ENCODE measurements at regions not wholly inside any gene's neighbourhood (a gene's known extent, or its start where the extent isn't known, plus 50 kb on each side); places are given as distances from the start of the nearest gene placed in this dataset.

- no peak for DNase-seq
Measured at GRCh38 chr20:37643400-37643799, 50.4 kb upstream of the CTNNBL1 start.

GRCh38 chr20:37642246-37642645 is 51.6 kb upstream of the CTNNBL1 start:
- no peak for DNase-seq

- no peak for DNase-seq
Measured at GRCh38 chr20:37640600-37641561, 52.9 kb upstream of the CTNNBL1 start.

- DNase-seq, result no peak
Measured at GRCh38 chr20:37638527-37638926, 55.3 kb upstream of the CTNNBL1 start.

- DNase-seq, result no peak
Measured at GRCh38 chr20:37636977-37637376, 56.9 kb upstream of the CTNNBL1 start.

- no peak for DNase-seq
Measured at GRCh38 chr20:37636212-37636975, 57.4 kb upstream of the CTNNBL1 start.

GRCh38 chr20:37630993-37631392 is 62.8 kb upstream of the CTNNBL1 start:
- no peak for DNase-seq

- no peak for DNase-seq
Measured at GRCh38 chr20:37630166-37630565, 63.7 kb upstream of the CTNNBL1 start.

- no peak for DNase-seq
Measured at GRCh38 chr20:37627767-37628130, 66.1 kb upstream of the CTNNBL1 start.

GRCh38 chr20:37627060-37627766 is 66.6 kb upstream of the CTNNBL1 start:
- DNase-seq, result no peak

- no peak for DNase-seq
Measured at GRCh38 chr20:37624963-37625362, 68.9 kb upstream of the CTNNBL1 start.

GRCh38 chr20:37622728-37623127 is 71.1 kb upstream of the CTNNBL1 start:
- DNase-seq, result no peak

- no peak for DNase-seq
Measured at GRCh38 chr20:37619496-37619895, 74.3 kb upstream of the CTNNBL1 start.

- DNase-seq, result no peak
Measured at GRCh38 chr20:37616110-37616425, 77.8 kb upstream of the CTNNBL1 start.

GRCh38 chr20:37615340-37616109 is 78.3 kb upstream of the CTNNBL1 start:
- peak; percentile 40 for DNase-seq

GRCh38 chr20:37611852-37612251 is 82.0 kb upstream of the CTNNBL1 start:
- no peak for DNase-seq

- DNase-seq, result no peak
Measured at GRCh38 chr20:37611346-37611745, 82.5 kb upstream of the CTNNBL1 start.

- DNase-seq, result no peak
Measured at GRCh38 chr20:37610203-37610798, 82.6 kb upstream of the BLCAP start.

- DNase-seq, result no peak
Measured at GRCh38 chr20:37602634-37603033, 75.0 kb upstream of the BLCAP start.

- no peak for DNase-seq
Measured at GRCh38 chr20:37600486-37600885, 72.8 kb upstream of the BLCAP start.

GRCh38 chr20:37598575-37599342 is 71.1 kb upstream of the BLCAP start:
- no peak for DNase-seq
